ENCODE measurements at regions not wholly inside any gene's neighbourhood (a gene's known extent, or its start where the extent isn't known, plus 50 kb on each side); places are given as distances from the start of the nearest gene placed in this dataset.

GRCh38 chr1:157289424-157290105 is 151.4 kb upstream of the ETV3 start:
- no peak for TF ChIP-seq PATZ1 (CRISPR knock-in tag; IDR thresholded peaks at IDR 0.05; ENCODE audit: borderline replicate concordance)
- no peak for TF ChIP-seq OSR1 (CRISPR knock-in tag; IDR thresholded peaks at IDR 0.05)
- TF ChIP-seq TSHZ2 (CRISPR knock-in tag; IDR thresholded peaks at IDR 0.05) = no peak
- no peak for TF ChIP-seq ZNF565 (CRISPR knock-in tag; conservative IDR thresholded peaks at IDR 0.05; ENCODE audit: low read depth)
- TF ChIP-seq PPARA (CRISPR knock-in tag; IDR thresholded peaks at IDR 0.05; ENCODE audit: borderline replicate concordance) = no peak
- TF ChIP-seq ZNF8 (CRISPR knock-in tag; IDR thresholded peaks at IDR 0.05) = no peak
- no peak for TF ChIP-seq TCF4 (CRISPR knock-in tag; IDR thresholded peaks at IDR 0.05; ENCODE audit: borderline replicate concordance)
- no peak for TF ChIP-seq ZC3H10 (CRISPR knock-in tag; IDR thresholded peaks at IDR 0.05)

Data from SK-N-SH treated with all-trans-retinoic acid at 6 μM for 48 hours (cell line).